ENCODE measurements at regions not wholly inside any gene's neighbourhood (a gene's known extent, or its start where the extent isn't known, plus 50 kb on each side); places are given as distances from the start of the nearest gene placed in this dataset.
"Not testable (repeated sequence)": the region's sequence is repeated elsewhere in the genome, so short reads cannot be mapped to it uniquely, and the experiment has no call there.

DNA sequence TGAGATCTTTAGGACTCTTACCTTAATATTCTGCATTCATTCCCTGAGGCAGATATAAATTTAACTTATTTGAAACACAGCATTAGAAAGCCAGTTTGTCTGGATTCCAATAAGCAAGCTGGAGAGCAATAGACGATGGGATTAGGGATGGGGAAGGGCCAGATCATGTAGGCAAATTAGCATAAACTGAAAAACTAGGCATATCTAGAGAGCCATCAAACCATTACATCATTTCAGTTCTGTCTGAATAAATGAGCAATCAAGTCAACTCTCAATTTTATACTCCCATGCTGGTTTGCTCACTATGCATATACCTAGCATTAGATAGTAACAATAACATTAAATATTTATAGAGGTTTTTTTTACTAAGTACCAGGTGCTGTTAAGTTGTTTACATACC is 583.6 kb upstream of the LRRN3 start:
- no peaks in the 10 kb centered on the region for H3K4me1 ChIP-seq (ENCODE audit: control insufficient read depth in 2 of 2, insufficient read depth in 2 of 2, low read length in 2 of 2)
- no peaks in the 10 kb centered on the region for H3K27me3 ChIP-seq (ENCODE audit: control insufficient read depth in 2 of 2, insufficient read depth in 1 of 2, low read length in 1 of 2)
- 89% methylated on average over 1 of the region's 1 CpG for WGBS
- H3K9me3 ChIP-seq (ENCODE audit: control insufficient read depth in 2 of 2, insufficient read depth in 1 of 2, low read length in 1 of 2), result no peaks in the 10 kb centered on the region
- H3K36me3 ChIP-seq (ENCODE audit: control insufficient read depth in 2 of 2, insufficient read depth in 2 of 2, low read length in 1 of 2), result no peaks in the 10 kb centered on the region
- no peak for DNase-seq (ENCODE audit: low read depth in 6 of 9, low spot score in 9 of 9)
- H3K27ac ChIP-seq (ENCODE audit: low read depth in 1 of 2, low read length in 1 of 2), result no peak overlapping the region
- no peak overlapping the region for H3K4me3 ChIP-seq (ENCODE audit: low read length in 2 of 2)

- H3K4me3 ChIP-seq (ENCODE audit: low read length in 2 of 2), result no peak overlapping the region
- no peak overlapping the region for H3K27ac ChIP-seq (ENCODE audit: low read depth in 1 of 2, low read length in 1 of 2)
- H3K9me3 ChIP-seq (ENCODE audit: control insufficient read depth in 2 of 2, insufficient read depth in 1 of 2, low read length in 1 of 2), result no peaks in the 10 kb centered on the region
- no peaks in the 10 kb centered on the region for H3K27me3 ChIP-seq (ENCODE audit: control insufficient read depth in 2 of 2, insufficient read depth in 1 of 2, low read length in 1 of 2)
- H3K36me3 ChIP-seq (ENCODE audit: control insufficient read depth in 2 of 2, insufficient read depth in 2 of 2, low read length in 1 of 2), result no peaks in the 10 kb centered on the region
- H3K4me1 ChIP-seq (ENCODE audit: control insufficient read depth in 2 of 2, insufficient read depth in 2 of 2, low read length in 2 of 2), result no peaks in the 10 kb centered on the region
- DNase-seq (ENCODE audit: low read depth in 6 of 9, low spot score in 9 of 9), result no peak
These were observed 583.1 kb upstream of the LRRN3 start for GRCh38 chr7:110507832-110508231.

DNA sequence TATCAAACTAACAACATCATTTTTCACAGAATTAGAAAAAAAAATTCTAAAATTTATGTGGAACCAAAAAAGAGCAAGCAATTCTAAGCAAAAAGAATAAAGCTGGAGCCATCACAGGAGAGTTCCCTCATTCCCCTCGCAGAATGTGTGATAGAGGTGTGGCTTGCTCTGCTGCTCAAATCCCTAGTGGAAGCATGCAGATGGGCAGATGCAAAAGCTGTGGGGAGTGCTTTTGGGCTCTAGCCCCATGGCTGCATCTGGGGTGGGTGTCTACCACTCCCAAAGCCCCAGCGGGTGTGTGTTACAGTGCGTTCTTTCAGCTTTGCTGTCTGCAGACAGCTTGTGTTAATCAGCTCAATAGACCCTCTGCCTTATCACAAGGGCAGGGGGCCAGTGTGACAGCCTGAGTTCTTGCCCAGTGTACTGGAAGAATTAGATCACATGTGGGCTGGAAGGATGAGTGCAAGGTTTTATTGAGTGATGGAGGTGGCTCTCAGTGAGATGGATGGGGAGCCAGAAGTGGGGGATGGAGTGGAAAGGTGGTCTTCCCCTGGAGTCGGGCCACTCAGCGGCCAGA is 575.9 kb upstream of the LRRN3 start:
- not testable (repeated sequence) for H3K36me3 ChIP-seq (ENCODE audit: control insufficient read depth in 2 of 2, insufficient read depth in 2 of 2, low read length in 1 of 2); H3K4me3 ChIP-seq (ENCODE audit: low read length in 2 of 2); H3K27me3 ChIP-seq (ENCODE audit: control insufficient read depth in 2 of 2, insufficient read depth in 1 of 2, low read length in 1 of 2); H3K27ac ChIP-seq (ENCODE audit: low read depth in 1 of 2, low read length in 1 of 2); H3K4me1 ChIP-seq (ENCODE audit: control insufficient read depth in 2 of 2, insufficient read depth in 2 of 2, low read length in 2 of 2); DNase-seq (ENCODE audit: low read depth in 6 of 9, low spot score in 9 of 9)
- peaks cover 1 to 22% of the 10 kb centered on the region in 2 donors for H3K9me3 ChIP-seq (ENCODE audit: control insufficient read depth in 2 of 2, insufficient read depth in 1 of 2, low read length in 1 of 2)
- WGBS, result 72% methylated on average over 5 of the region's 5 CpGs

DNA sequence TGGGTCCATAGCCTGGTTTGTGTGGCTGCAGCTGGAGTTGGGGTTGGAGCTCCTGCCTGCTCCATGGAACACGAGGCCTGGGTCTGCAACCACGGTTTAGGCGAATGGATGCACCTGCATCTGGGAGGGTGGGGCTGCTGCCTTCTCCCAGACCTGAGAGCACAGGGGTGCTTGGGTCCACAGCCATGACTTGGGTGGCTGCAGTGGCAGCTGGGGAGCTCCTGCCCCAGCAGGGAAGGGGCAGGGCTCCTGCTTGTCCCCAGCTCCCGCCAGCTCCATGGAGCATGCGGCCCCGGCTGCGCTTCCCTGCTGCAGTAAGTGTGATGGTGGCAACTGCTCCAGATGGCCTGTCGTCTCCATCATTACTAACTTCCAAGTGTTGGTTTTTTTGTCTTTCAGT is 571.1 kb upstream of the LRRN3 start:
- Histone ChIP-seq H3K9me3 (ENCODE audit: control insufficient read depth in 2 of 2, insufficient read depth in 1 of 2, low read length in 1 of 2) (peaks cover 3 to 22% of the 10 kb centered on the region in 2 donors), H3K4me3 (ENCODE audit: low read length in 2 of 2) (no peak overlapping the region), H3K27ac (ENCODE audit: low read depth in 1 of 2, low read length in 1 of 2) (no peak overlapping the region), H3K36me3 (ENCODE audit: control insufficient read depth in 2 of 2, insufficient read depth in 2 of 2, low read length in 1 of 2) (no peaks in the 10 kb centered on the region), H3K4me1 (ENCODE audit: control insufficient read depth in 2 of 2, insufficient read depth in 2 of 2, low read length in 2 of 2) (no peaks in the 10 kb centered on the region), H3K27me3 (ENCODE audit: control insufficient read depth in 2 of 2, insufficient read depth in 1 of 2, low read length in 1 of 2) (no peaks in the 10 kb centered on the region)
- 96% methylated on average over 8 of the region's 8 CpGs for WGBS
- DNase-seq (ENCODE audit: low read depth in 6 of 9, low spot score in 9 of 9), result no peak

- DNase-seq (ENCODE audit: low read depth in 6 of 9, low spot score in 9 of 9), result no peak
- Histone ChIP-seq H3K36me3 (ENCODE audit: control insufficient read depth in 2 of 2, insufficient read depth in 2 of 2, low read length in 1 of 2) (no peaks in the 10 kb centered on the region), H3K4me3 (ENCODE audit: low read length in 2 of 2) (no peak overlapping the region), H3K27me3 (ENCODE audit: control insufficient read depth in 2 of 2, insufficient read depth in 1 of 2, low read length in 1 of 2) (no peaks in the 10 kb centered on the region), H3K9me3 (ENCODE audit: control insufficient read depth in 2 of 2, insufficient read depth in 1 of 2, low read length in 1 of 2) (peaks cover 3 to 18% of the 10 kb centered on the region in 2 donors), H3K4me1 (ENCODE audit: control insufficient read depth in 2 of 2, insufficient read depth in 2 of 2, low read length in 2 of 2) (no peaks in the 10 kb centered on the region), H3K27ac (ENCODE audit: low read depth in 1 of 2, low read length in 1 of 2) (no peak overlapping the region)
- WGBS, result 95% methylated on average over 8 of the region's 8 CpGs
These were observed 569.5 kb upstream of the LRRN3 start for GRCh38 chr7:110521357-110521911.

GRCh38 chr7:110522061-110522760 is 568.7 kb upstream of the LRRN3 start:
- no peaks in the 10 kb centered on the region for H3K27me3 ChIP-seq (ENCODE audit: control insufficient read depth in 2 of 2, insufficient read depth in 1 of 2, low read length in 1 of 2)
- 84% methylated on average over 5 of the region's 5 CpGs for WGBS
- no peaks in the 10 kb centered on the region for H3K4me1 ChIP-seq (ENCODE audit: control insufficient read depth in 2 of 2, insufficient read depth in 2 of 2, low read length in 2 of 2)
- H3K27ac ChIP-seq (ENCODE audit: low read depth in 1 of 2, low read length in 1 of 2), result no peak overlapping the region
- no peaks in the 10 kb centered on the region for H3K36me3 ChIP-seq (ENCODE audit: control insufficient read depth in 2 of 2, insufficient read depth in 2 of 2, low read length in 1 of 2)
- no peak for DNase-seq (ENCODE audit: low read depth in 6 of 9, low spot score in 9 of 9)
- H3K9me3 ChIP-seq (ENCODE audit: control insufficient read depth in 2 of 2, insufficient read depth in 1 of 2, low read length in 1 of 2), result peaks cover 3 to 18% of the 10 kb centered on the region in 2 donors
- H3K4me3 ChIP-seq (ENCODE audit: low read length in 2 of 2), result no peak overlapping the region

- WGBS, result 79% methylated on average over 3 of the region's 3 CpGs
- H3K27ac ChIP-seq (ENCODE audit: low read depth in 1 of 2, low read length in 1 of 2), result no peak overlapping the region
- no peaks in the 10 kb centered on the region for H3K4me1 ChIP-seq (ENCODE audit: control insufficient read depth in 2 of 2, insufficient read depth in 2 of 2, low read length in 2 of 2)
- H3K9me3 ChIP-seq (ENCODE audit: control insufficient read depth in 2 of 2, insufficient read depth in 1 of 2, low read length in 1 of 2), result peaks cover 3 to 18% of the 10 kb centered on the region in 2 donors
- H3K36me3 ChIP-seq (ENCODE audit: control insufficient read depth in 2 of 2, insufficient read depth in 2 of 2, low read length in 1 of 2), result no peaks in the 10 kb centered on the region
- no peak overlapping the region for H3K4me3 ChIP-seq (ENCODE audit: low read length in 2 of 2)
- H3K27me3 ChIP-seq (ENCODE audit: control insufficient read depth in 2 of 2, insufficient read depth in 1 of 2, low read length in 1 of 2), result no peaks in the 10 kb centered on the region
- no peak for DNase-seq (ENCODE audit: low read depth in 6 of 9, low spot score in 9 of 9)
These were observed 568.1 kb upstream of the LRRN3 start for GRCh38 chr7:110522761-110523200.

DNA sequence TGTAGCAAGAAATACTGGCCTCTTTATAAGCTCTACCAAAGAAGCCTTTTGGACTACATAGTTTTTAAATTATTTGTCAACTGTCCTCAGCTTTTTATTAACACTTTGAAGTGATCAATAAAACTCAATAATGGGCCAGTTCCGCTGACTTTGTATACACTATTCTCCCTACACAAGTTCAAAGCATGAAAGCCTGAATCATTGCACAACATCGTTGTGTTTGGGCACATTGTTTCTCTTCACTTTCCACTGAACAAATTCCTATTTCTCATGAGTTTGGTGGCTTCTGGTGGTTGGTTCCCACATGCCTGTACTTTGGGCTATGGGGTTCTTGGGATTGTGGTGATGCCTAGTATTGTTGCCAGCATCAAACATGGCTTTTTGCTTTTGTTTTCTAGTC is 561.8 kb upstream of the LRRN3 start:
- H3K4me3 ChIP-seq (ENCODE audit: low read length in 2 of 2), result no peak overlapping the region
- 96% methylated on average over 2 of the region's 2 CpGs for WGBS
- H3K4me1 ChIP-seq (ENCODE audit: control insufficient read depth in 2 of 2, insufficient read depth in 2 of 2, low read length in 2 of 2), result no peaks in the 10 kb centered on the region
- H3K27ac ChIP-seq (ENCODE audit: low read depth in 1 of 2, low read length in 1 of 2), result no peak overlapping the region
- DNase-seq (ENCODE audit: low read depth in 6 of 9, low spot score in 9 of 9), result no peak
- no peaks in the 10 kb centered on the region for H3K27me3 ChIP-seq (ENCODE audit: control insufficient read depth in 2 of 2, insufficient read depth in 1 of 2, low read length in 1 of 2)
- H3K36me3 ChIP-seq (ENCODE audit: control insufficient read depth in 2 of 2, insufficient read depth in 2 of 2, low read length in 1 of 2), result no peaks in the 10 kb centered on the region
- H3K9me3 ChIP-seq (ENCODE audit: control insufficient read depth in 2 of 2, insufficient read depth in 1 of 2, low read length in 1 of 2), result peaks cover 0 to 2% of the 10 kb centered on the region in 2 donors

- H3K36me3 ChIP-seq (ENCODE audit: control insufficient read depth in 2 of 2, insufficient read depth in 2 of 2, low read length in 1 of 2), result no peaks in the 10 kb centered on the region
- no peaks in the 10 kb centered on the region for H3K4me1 ChIP-seq (ENCODE audit: control insufficient read depth in 2 of 2, insufficient read depth in 2 of 2, low read length in 2 of 2)
- H3K27ac ChIP-seq (ENCODE audit: low read depth in 1 of 2, low read length in 1 of 2), result no peak overlapping the region
- no peaks in the 10 kb centered on the region for H3K27me3 ChIP-seq (ENCODE audit: control insufficient read depth in 2 of 2, insufficient read depth in 1 of 2, low read length in 1 of 2)
- H3K4me3 ChIP-seq (ENCODE audit: low read length in 2 of 2), result no peak overlapping the region
- peaks cover 0 to 2% of the 10 kb centered on the region in 2 donors for H3K9me3 ChIP-seq (ENCODE audit: control insufficient read depth in 2 of 2, insufficient read depth in 1 of 2, low read length in 1 of 2)
- DNase-seq (ENCODE audit: low read depth in 6 of 9, low spot score in 9 of 9), result no peak
These were observed 559.7 kb upstream of the LRRN3 start for GRCh38 chr7:110531186-110531585.
